Stimulated activated CD8-positive, alpha-beta memory T cell treated with anti-CD3 and anti-CD28 coated beads, Interleukin-7, amount 100 ng/mL, for 48 hours (primary cell): ENCODE measurements at regions not wholly inside any gene's neighbourhood (a gene's known extent, or its start where the extent isn't known, plus 50 kb on each side); places are given as distances from the start of the nearest gene placed in this dataset.

Source experiments
- DNase-seq, 2 donors: peaks; one replicate each; pipeline ENCODE4 v3.0.0-alpha.2; 2020; ENCODE audit warnings: low read depth in 1 of 2; ENCODE audit errors: extremely low read depth in 1 of 2

- DNase-seq = no peak
These were observed 163.7 kb upstream of the ACO1 start for GRCh38 chr9:32220750-32221149.

- DNase-seq = no peak
These were observed 150.0 kb upstream of the ACO1 start for GRCh38 chr9:32234451-32234850.

- DNase-seq = no peak
These were observed 137.3 kb upstream of the ACO1 start for GRCh38 chr9:32247168-32247567.

GRCh38 chr9:32248189-32248712 is 136.2 kb upstream of the ACO1 start:
- DNase-seq = no peak

GRCh38 chr9:32251539-32251938 is 132.9 kb upstream of the ACO1 start:
- no peak for DNase-seq

GRCh38 chr9:32253731-32254130 is 130.7 kb upstream of the ACO1 start:
- DNase-seq = no peak

- no peak for DNase-seq
These were observed 129.4 kb upstream of the ACO1 start for GRCh38 chr9:32255026-32255425.

- DNase-seq = no peak
These were observed 126.0 kb upstream of the ACO1 start for GRCh38 chr9:32258482-32258881.

- no peak for DNase-seq
These were observed 124.1 kb upstream of the ACO1 start for GRCh38 chr9:32260151-32260862.

- no peak for DNase-seq
These were observed 120.1 kb upstream of the ACO1 start for GRCh38 chr9:32264170-32264864.

- no peak for DNase-seq
These were observed 119.4 kb upstream of the ACO1 start for GRCh38 chr9:32265037-32265436.

GRCh38 chr9:32278991-32279390 is 105.5 kb upstream of the ACO1 start:
- no peak for DNase-seq

GRCh38 chr9:32289756-32290155 is 94.7 kb upstream of the ACO1 start:
- DNase-seq = no peak

- no peak for DNase-seq
These were observed 93.1 kb upstream of the ACO1 start for GRCh38 chr9:32291370-32291769.

GRCh38 chr9:32292611-32293010 is 91.8 kb upstream of the ACO1 start:
- no peak for DNase-seq

- DNase-seq = no peak
These were observed 91.4 kb upstream of the ACO1 start for GRCh38 chr9:32293091-32293490.

GRCh38 chr9:32294106-32294505 is 90.3 kb upstream of the ACO1 start:
- no peak for DNase-seq

- DNase-seq = no peak
These were observed 84.1 kb upstream of the ACO1 start for GRCh38 chr9:32300373-32300772.

- no peak for DNase-seq
These were observed 79.9 kb upstream of the ACO1 start for GRCh38 chr9:32304495-32304894.

GRCh38 chr9:32306006-32306405 is 78.4 kb upstream of the ACO1 start:
- DNase-seq = no peak

GRCh38 chr9:32319312-32319929 is 65.0 kb upstream of the ACO1 start:
- no peak for DNase-seq

GRCh38 chr9:32322622-32323021 is 61.8 kb upstream of the ACO1 start:
- DNase-seq = no peak
